HEK293 (cell line): ENCODE measurements at regions not wholly inside any gene's neighbourhood (a gene's known extent, or its start where the extent isn't known, plus 50 kb on each side); places are given as distances from the start of the nearest gene placed in this dataset.

Experiments
- EGR2 ChIP-seq: fragments of 450-650 bp; formaldehyde crosslinking; IDR thresholded peaks from 2 replicates; pipeline ENCODE4 v1.5.1; 2016; ENCODE audit warnings: low read depth, missing biosample characterization, missing genetic modification characterization
- MYNN ChIP-seq: fragments of 450-650 bp; formaldehyde crosslinking; IDR thresholded peaks from 2 replicates; pipeline ENCODE4 v1.5.1; 2016; ENCODE audit warnings: missing biosample characterization, missing genetic modification characterization, borderline replicate concordance
- TCF7L2 ChIP-seq: IDR thresholded peaks from 2 replicates; pipeline ENCODE4 v1.6.1; 2011; ENCODE audit warnings: low read depth, mild to moderate bottlenecking, inconsistent platforms, low read length, moderate library complexity, borderline replicate concordance
- ZBTB7A ChIP-seq: fragments of 450-650 bp; formaldehyde crosslinking; IDR thresholded peaks from 2 replicates; pipeline ENCODE4 v1.5.1; 2016; ENCODE audit warnings: low read depth, missing biosample characterization, missing genetic modification characterization
- ZFP41 ChIP-seq: fragments of 450-650 bp; formaldehyde crosslinking; IDR thresholded peaks from 2 replicates; pipeline ENCODE4 v1.5.1; 2016; ENCODE audit warnings: missing biosample characterization, missing genetic modification characterization, borderline replicate concordance
- ZNF629 ChIP-seq: fragments of 450-650 bp; formaldehyde crosslinking; IDR thresholded peaks from 2 replicates; pipeline ENCODE4 v1.5.1; 2017; ENCODE audit warnings: missing biosample characterization, missing genetic modification characterization
- TF ChIP-seq, protein P1 (sequence below): fragments of 450-650 bp; formaldehyde crosslinking; IDR thresholded peaks from 2 replicates; pipeline ENCODE4 v1.5.1; 2016; ENCODE audit warnings: missing biosample characterization, missing genetic modification characterization
- TF ChIP-seq, protein P2 (sequence below): fragments of 450-650 bp; formaldehyde crosslinking; optimal IDR thresholded peaks from 2 replicates; pipeline ENCODE3; 2016; ENCODE audit warnings: missing biosample characterization, mild to moderate bottlenecking, missing genetic modification characterization
- TF ChIP-seq, protein P3 (sequence below): fragments of 450-650 bp; formaldehyde crosslinking; IDR thresholded peaks from 2 replicates; pipeline ENCODE4 v1.5.1; 2016; ENCODE audit warnings: missing biosample characterization, missing genetic modification characterization, borderline replicate concordance

DNA sequence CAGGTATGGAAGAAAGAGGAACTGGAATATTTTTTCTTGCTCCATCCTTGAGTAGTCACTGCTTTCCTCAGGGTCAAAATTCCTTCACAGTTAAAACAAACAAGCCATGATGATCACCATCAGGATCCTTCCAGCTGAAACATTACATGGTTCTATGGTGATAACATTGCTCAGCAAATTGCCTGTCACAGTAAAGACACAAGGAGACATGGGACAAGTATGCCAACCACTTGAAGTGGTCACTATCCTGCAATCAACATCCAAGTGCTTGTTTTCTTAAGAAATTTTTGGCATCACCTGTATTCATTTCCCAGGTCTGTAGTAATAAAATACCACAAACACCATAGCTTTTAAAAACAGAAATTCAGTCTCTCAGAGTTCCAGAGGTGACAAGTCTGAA lies 662.2 kb downstream of the CDH8 start:
- TF ChIP-seq, protein P1, sequence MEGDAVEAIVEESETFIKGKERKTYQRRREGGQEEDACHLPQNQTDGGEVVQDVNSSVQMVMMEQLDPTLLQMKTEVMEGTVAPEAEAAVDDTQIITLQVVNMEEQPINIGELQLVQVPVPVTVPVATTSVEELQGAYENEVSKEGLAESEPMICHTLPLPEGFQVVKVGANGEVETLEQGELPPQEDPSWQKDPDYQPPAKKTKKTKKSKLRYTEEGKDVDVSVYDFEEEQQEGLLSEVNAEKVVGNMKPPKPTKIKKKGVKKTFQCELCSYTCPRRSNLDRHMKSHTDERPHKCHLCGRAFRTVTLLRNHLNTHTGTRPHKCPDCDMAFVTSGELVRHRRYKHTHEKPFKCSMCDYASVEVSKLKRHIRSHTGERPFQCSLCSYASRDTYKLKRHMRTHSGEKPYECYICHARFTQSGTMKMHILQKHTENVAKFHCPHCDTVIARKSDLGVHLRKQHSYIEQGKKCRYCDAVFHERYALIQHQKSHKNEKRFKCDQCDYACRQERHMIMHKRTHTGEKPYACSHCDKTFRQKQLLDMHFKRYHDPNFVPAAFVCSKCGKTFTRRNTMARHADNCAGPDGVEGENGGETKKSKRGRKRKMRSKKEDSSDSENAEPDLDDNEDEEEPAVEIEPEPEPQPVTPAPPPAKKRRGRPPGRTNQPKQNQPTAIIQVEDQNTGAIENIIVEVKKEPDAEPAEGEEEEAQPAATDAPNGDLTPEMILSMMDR (tag by site-specific recombination): no peak
- no peak for TF ChIP-seq ZNF629 (tag by site-specific recombination)
- no peak for TF ChIP-seq EGR2 (tag by site-specific recombination)
- TF ChIP-seq, protein P2, sequence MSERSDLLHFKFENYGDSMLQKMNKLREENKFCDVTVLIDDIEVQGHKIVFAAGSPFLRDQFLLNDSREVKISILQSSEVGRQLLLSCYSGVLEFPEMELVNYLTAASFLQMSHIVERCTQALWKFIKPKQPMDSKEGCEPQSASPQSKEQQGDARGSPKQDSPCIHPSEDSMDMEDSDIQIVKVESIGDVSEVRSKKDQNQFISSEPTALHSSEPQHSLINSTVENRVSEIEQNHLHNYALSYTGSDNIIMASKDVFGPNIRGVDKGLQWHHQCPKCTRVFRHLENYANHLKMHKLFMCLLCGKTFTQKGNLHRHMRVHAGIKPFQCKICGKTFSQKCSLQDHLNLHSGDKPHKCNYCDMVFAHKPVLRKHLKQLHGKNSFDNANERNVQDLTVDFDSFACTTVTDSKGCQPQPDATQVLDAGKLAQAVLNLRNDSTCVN: no peak
- TF ChIP-seq ZBTB7A (tag by site-specific recombination): no peak
- TF ChIP-seq MYNN (tag by site-specific recombination): no peak
- TF ChIP-seq, protein P3, sequence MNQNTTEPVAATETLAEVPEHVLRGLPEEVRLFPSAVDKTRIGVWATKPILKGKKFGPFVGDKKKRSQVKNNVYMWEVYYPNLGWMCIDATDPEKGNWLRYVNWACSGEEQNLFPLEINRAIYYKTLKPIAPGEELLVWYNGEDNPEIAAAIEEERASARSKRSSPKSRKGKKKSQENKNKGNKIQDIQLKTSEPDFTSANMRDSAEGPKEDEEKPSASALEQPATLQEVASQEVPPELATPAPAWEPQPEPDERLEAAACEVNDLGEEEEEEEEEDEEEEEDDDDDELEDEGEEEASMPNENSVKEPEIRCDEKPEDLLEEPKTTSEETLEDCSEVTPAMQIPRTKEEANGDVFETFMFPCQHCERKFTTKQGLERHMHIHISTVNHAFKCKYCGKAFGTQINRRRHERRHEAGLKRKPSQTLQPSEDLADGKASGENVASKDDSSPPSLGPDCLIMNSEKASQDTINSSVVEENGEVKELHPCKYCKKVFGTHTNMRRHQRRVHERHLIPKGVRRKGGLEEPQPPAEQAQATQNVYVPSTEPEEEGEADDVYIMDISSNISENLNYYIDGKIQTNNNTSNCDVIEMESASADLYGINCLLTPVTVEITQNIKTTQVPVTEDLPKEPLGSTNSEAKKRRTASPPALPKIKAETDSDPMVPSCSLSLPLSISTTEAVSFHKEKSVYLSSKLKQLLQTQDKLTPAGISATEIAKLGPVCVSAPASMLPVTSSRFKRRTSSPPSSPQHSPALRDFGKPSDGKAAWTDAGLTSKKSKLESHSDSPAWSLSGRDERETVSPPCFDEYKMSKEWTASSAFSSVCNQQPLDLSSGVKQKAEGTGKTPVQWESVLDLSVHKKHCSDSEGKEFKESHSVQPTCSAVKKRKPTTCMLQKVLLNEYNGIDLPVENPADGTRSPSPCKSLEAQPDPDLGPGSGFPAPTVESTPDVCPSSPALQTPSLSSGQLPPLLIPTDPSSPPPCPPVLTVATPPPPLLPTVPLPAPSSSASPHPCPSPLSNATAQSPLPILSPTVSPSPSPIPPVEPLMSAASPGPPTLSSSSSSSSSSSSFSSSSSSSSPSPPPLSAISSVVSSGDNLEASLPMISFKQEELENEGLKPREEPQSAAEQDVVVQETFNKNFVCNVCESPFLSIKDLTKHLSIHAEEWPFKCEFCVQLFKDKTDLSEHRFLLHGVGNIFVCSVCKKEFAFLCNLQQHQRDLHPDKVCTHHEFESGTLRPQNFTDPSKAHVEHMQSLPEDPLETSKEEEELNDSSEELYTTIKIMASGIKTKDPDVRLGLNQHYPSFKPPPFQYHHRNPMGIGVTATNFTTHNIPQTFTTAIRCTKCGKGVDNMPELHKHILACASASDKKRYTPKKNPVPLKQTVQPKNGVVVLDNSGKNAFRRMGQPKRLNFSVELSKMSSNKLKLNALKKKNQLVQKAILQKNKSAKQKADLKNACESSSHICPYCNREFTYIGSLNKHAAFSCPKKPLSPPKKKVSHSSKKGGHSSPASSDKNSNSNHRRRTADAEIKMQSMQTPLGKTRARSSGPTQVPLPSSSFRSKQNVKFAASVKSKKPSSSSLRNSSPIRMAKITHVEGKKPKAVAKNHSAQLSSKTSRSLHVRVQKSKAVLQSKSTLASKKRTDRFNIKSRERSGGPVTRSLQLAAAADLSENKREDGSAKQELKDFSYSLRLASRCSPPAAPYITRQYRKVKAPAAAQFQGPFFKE (tag by site-specific recombination): no peak
- TF ChIP-seq TCF7L2: no peak
- TF ChIP-seq ZFP41 (tag by site-specific recombination): no peak
